ENCODE measurements at regions not wholly inside any gene's neighbourhood (a gene's known extent, or its start where the extent isn't known, plus 50 kb on each side); places are given as distances from the start of the nearest gene placed in this dataset.

GRCh38 chr5:135248801-135249231 is 150.2 kb downstream of the MACROH2A1 start:
- no peak overlapping the region for H3K27ac ChIP-seq
- H3K27me3 ChIP-seq = no peaks in the 10 kb centered on the region
- intact Hi-C loops (cut with DNase I) = no loop called here
- TF ChIP-seq POLR2AphosphoS5 (IDR thresholded peaks at IDR 0.05; ENCODE audit: insufficient read depth in 1 of 2, low read depth in 1 of 2) = no peak
- TF ChIP-seq CTCF (IDR thresholded peaks at IDR 0.05) = no peak
- TF ChIP-seq POLR2A (IDR thresholded peaks at IDR 0.05) = no peak
- no peaks in the 10 kb centered on the region for H3K9me3 ChIP-seq
- H3K4me1 ChIP-seq = peaks cover 39% of the 10 kb centered on the region
- H3K36me3 ChIP-seq = no peaks in the 10 kb centered on the region
- H3K4me3 ChIP-seq = no peak overlapping the region
- no peak for DNase-seq (ENCODE audit: extremely low spot score in 2 of 2)

- peak; percentile 86 to 92 for DNase-seq (ENCODE audit: extremely low spot score in 2 of 2)
- peaks cover 56% of the 10 kb centered on the region for H3K4me1 ChIP-seq
- H3K27ac ChIP-seq = peak overlapping the region; percentile 84
- no peak for TF ChIP-seq CTCF (IDR thresholded peaks at IDR 0.05)
- peak; percentile 54 to 80 for TF ChIP-seq POLR2AphosphoS5 (IDR thresholded peaks at IDR 0.05; ENCODE audit: insufficient read depth in 1 of 2, low read depth in 1 of 2)
- H3K36me3 ChIP-seq = no peaks in the 10 kb centered on the region
- intact Hi-C loops (cut with DNase I) = no loop called here
- H3K9me3 ChIP-seq = no peaks in the 10 kb centered on the region
- no peak overlapping the region for H3K4me3 ChIP-seq
- H3K27me3 ChIP-seq = no peaks in the 10 kb centered on the region
These were observed 151.9 kb downstream of the MACROH2A1 start for GRCh38 chr5:135246923-135247795.

- Histone ChIP-seq H3K27ac (peak overlapping the region; percentile 84), H3K4me3 (no peak overlapping the region), H3K27me3 (no peaks in the 10 kb centered on the region), H3K36me3 (no peaks in the 10 kb centered on the region), H3K9me3 (no peaks in the 10 kb centered on the region), H3K4me1 (peaks cover 62% of the 10 kb centered on the region)
- intact Hi-C loops (cut with DNase I) = no loop called here
- no peak for TF ChIP-seq POLR2AphosphoS5 (IDR thresholded peaks at IDR 0.05; ENCODE audit: insufficient read depth in 1 of 2, low read depth in 1 of 2)
- no peak for TF ChIP-seq CTCF (IDR thresholded peaks at IDR 0.05)
- TF ChIP-seq POLR2A (IDR thresholded peaks at IDR 0.05) = no peak
- no peak for DNase-seq (ENCODE audit: extremely low spot score in 2 of 2)
These were observed 152.5 kb downstream of the MACROH2A1 start for GRCh38 chr5:135246605-135246922.

- TF ChIP-seq POLR2A (IDR thresholded peaks at IDR 0.05) (no peak), CTCF (IDR thresholded peaks at IDR 0.05) (no peak), POLR2AphosphoS5 (IDR thresholded peaks at IDR 0.05; ENCODE audit: insufficient read depth in 1 of 2, low read depth in 1 of 2) (no peak)
- no peaks in the 10 kb centered on the region for H3K27me3 ChIP-seq
- peak overlapping the region; percentile 84 for H3K27ac ChIP-seq
- no peaks in the 10 kb centered on the region for H3K36me3 ChIP-seq
- H3K4me3 ChIP-seq = no peak overlapping the region
- DNase-seq (ENCODE audit: extremely low spot score in 2 of 2) = peak in 1 of 2 donors; percentile 83
- no peaks in the 10 kb centered on the region for H3K9me3 ChIP-seq
- H3K4me1 ChIP-seq = peaks cover 69% of the 10 kb centered on the region
- intact Hi-C loops (cut with DNase I) = no loop called here
These were observed 153.2 kb downstream of the MACROH2A1 start for GRCh38 chr5:135245521-135246499.

Data from vagina (tissue), 2 donors.